ENCODE measurements at regions not wholly inside any gene's neighbourhood (a gene's known extent, or its start where the extent isn't known, plus 50 kb on each side); places are given as distances from the start of the nearest gene placed in this dataset.
"Not testable (repeated sequence)": the region's sequence is repeated elsewhere in the genome, so short reads cannot be mapped to it uniquely, and the experiment has no call there.

DNA sequence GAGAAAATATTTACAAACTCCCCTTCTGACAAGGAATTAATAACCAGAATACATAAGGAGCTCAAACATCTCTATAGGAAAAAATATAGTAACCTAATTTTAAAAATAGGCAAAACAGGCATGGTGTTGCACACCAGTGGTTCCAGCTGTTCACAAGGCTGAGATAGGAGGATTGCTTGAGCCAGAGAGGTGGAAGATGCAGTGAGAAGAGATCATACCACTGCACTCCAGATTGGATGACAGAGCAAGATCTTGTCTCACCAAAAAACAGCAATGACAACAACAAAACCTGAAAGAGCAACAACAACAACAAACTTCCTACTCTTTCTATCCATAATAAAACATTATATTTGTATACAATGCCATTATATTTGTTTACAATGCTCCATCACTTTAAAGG, 304.4 kb upstream of the CNTNAP2 start:
- Histone ChIP-seq H3K27me3 (ENCODE audit: control insufficient read depth in 2 of 2, insufficient read depth in 2 of 2, low read length in 2 of 2) (no peaks in the 10 kb centered on the region), H3K9me3 (replicated peaks in 1 of 2; ENCODE audit: control insufficient read depth in 1 of 2, insufficient read depth in 1 of 2, low read length in 2 of 2) (peaks cover 3 to 6% of the 10 kb centered on the region in 2 donors), H3K4me3 (replicated peaks in 1 of 3; ENCODE audit: low read depth in 2 of 3, low read length in 3 of 3) (no peak overlapping the region), H2AFZ (ENCODE audit: insufficient read depth, low read depth, low read length, poor library complexity, severe bottlenecking) (no peak overlapping the region), H3K27ac (ENCODE audit: low read depth in 1 of 2, low read length in 2 of 2) (no peak overlapping the region), H3K4me2 (replicated peaks; ENCODE audit: extremely low read depth, low read length, poor library complexity, severe bottlenecking) (no peak overlapping the region), H4K20me1 (ENCODE audit: insufficient read depth, low read length) (no peaks in the 10 kb centered on the region), H3K4me1 (ENCODE audit: control insufficient read depth in 1 of 2, insufficient read depth in 2 of 2, low read length in 2 of 2) (no peaks in the 10 kb centered on the region), H3K9ac (ENCODE audit: insufficient read depth, low read length, poor library complexity, severe bottlenecking) (no peak overlapping the region), H3K79me2 (ENCODE audit: insufficient read depth, low read length) (no peaks in the 10 kb centered on the region), H3K36me3 (replicated peaks in 1 of 2; ENCODE audit: control insufficient read depth in 1 of 2, insufficient read depth in 2 of 2, low read length in 2 of 2) (no peaks in the 10 kb centered on the region)
- H3K4me3 Mint-ChIP-seq: no peak overlapping the region
- no peak for TF ChIP-seq CTCF (IDR thresholded peaks at IDR 0.05)
- peaks cover 0 to 6% (median 0%) of the 10 kb centered on the region in 7 donors for H3K9me3 Mint-ChIP-seq
- no peaks in the 10 kb centered on the region for H3K4me1 Mint-ChIP-seq
- no peak for DNase-seq
- no peaks in the 10 kb centered on the region for H3K36me3 Mint-ChIP-seq
- intact Hi-C loops (cut with micrococcal nuclease): no loop called here
- H3K27me3 Mint-ChIP-seq (ENCODE audit: low read depth in 3 of 3): no peaks in the 10 kb centered on the region
- H3K27ac Mint-ChIP-seq: no peak overlapping the region

GRCh38 chr7:145805496-145805895, 311.1 kb upstream of the CNTNAP2 start:
- intact Hi-C loops (cut with micrococcal nuclease); H3K9me3 Mint-ChIP-seq; H3K27me3 Mint-ChIP-seq (ENCODE audit: low read depth in 3 of 3); H3K27ac Mint-ChIP-seq; H3K9ac ChIP-seq (ENCODE audit: insufficient read depth, low read length, poor library complexity, severe bottlenecking); H3K4me3 ChIP-seq (replicated peaks in 1 of 3; ENCODE audit: low read depth in 2 of 3, low read length in 3 of 3); H3K36me3 ChIP-seq (replicated peaks in 1 of 2; ENCODE audit: control insufficient read depth in 1 of 2, insufficient read depth in 2 of 2, low read length in 2 of 2); H3K27me3 ChIP-seq (ENCODE audit: control insufficient read depth in 2 of 2, insufficient read depth in 2 of 2, low read length in 2 of 2); H3K4me1 Mint-ChIP-seq; DNase-seq; H2AFZ ChIP-seq (ENCODE audit: insufficient read depth, low read depth, low read length, poor library complexity, severe bottlenecking); H4K20me1 ChIP-seq (ENCODE audit: insufficient read depth, low read length); H3K27ac ChIP-seq (ENCODE audit: low read depth in 1 of 2, low read length in 2 of 2); H3K79me2 ChIP-seq (ENCODE audit: insufficient read depth, low read length); H3K36me3 Mint-ChIP-seq; H3K9me3 ChIP-seq (replicated peaks in 1 of 2; ENCODE audit: control insufficient read depth in 1 of 2, insufficient read depth in 1 of 2, low read length in 2 of 2); H3K4me1 ChIP-seq (ENCODE audit: control insufficient read depth in 1 of 2, insufficient read depth in 2 of 2, low read length in 2 of 2); H3K4me2 ChIP-seq (replicated peaks; ENCODE audit: extremely low read depth, low read length, poor library complexity, severe bottlenecking); H3K4me3 Mint-ChIP-seq: not testable (repeated sequence)
- 100% methylated on average over 3 of the region's 3 CpGs for WGBS (ENCODE audit: insufficient coverage)
